GM21515 (cell line): ENCODE measurements at regions not wholly inside any gene's neighbourhood (a gene's known extent, or its start where the extent isn't known, plus 50 kb on each side); places are given as distances from the start of the nearest gene placed in this dataset.

Experiments
- ATAC-seq: cut with Tn5 transposase; IDR thresholded peaks from one replicate; pipeline ENCODE4 v1.9.1; 2021; ENCODE audit not compliant: unreplicated experiment

DNA sequence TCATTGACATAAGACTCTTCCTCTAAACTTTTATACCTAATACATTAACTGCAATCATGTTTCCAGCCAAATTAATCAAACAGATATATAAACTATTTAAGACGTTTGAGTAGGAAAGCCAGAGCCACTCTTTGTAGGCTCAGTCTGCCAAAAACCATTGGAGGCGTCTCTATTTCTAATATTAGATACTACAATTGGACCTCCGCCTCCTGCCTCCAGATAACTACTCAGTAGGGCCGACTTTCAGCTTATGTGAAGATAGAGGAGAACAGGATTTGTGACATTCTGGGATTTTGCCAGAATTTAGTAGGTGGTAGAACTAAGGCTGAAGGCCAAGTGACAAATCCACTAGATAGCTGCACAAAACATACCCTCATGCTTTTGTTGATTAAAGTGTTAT, 463.0 kb downstream of the CETN3 start:
- no peak for ATAC-seq

DNA sequence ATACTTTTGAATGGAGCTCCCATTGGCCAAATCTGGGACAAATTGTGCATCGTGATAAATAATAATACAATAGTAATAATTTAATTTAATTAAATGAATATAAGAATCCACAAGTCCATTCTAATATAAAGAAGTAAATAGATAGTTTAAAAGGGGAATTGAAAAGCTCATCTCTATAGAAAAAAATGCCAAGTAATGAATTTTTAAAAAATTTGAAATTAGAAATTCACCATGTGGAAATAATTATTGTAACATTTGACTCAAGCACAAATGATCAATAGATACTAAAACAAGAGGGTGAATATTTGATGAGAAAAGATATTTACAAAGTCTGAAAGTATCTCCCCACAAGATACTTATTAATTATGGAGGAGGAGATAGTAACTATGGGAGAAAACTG, 467.4 kb downstream of the CETN3 start:
- no peak for ATAC-seq

DNA sequence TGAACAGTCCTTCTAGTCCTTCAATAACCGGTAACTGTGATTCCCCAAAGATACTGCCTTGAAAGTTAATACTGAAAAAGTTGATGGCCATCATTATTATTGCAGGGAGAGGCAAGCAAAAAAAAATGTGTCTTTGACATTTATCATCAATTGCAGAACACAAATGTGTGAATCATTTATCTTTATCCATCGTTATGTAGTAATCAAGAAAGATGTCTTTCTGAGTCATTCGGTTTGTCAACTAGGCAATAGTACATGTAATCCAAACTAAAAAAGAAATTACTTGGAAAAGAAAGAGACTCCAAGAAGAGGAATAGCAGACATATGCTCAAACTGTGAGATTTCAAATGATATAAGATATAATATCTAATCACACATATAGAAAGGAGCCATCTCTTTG, 473.0 kb downstream of the CETN3 start:
- ATAC-seq: no peak

DNA sequence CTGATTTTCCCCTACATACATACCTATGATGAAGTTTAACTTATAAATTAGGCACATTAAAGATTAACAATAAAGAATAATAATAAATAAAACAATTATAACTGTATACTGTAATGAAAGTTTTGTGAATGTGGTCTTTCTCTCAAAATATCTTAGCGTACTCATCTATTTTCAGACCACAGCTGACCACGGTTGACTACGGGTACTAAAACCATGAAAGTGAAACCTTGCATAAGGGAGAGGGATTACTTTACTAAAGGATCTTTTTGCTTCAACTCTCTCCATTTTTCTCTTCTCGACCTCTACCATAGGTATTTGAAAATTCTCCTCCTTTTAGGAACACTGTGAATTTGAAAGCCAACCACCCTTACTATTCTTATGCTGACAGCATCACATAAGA, 475.5 kb downstream of the CETN3 start:
- ATAC-seq: peak; percentile 46

DNA sequence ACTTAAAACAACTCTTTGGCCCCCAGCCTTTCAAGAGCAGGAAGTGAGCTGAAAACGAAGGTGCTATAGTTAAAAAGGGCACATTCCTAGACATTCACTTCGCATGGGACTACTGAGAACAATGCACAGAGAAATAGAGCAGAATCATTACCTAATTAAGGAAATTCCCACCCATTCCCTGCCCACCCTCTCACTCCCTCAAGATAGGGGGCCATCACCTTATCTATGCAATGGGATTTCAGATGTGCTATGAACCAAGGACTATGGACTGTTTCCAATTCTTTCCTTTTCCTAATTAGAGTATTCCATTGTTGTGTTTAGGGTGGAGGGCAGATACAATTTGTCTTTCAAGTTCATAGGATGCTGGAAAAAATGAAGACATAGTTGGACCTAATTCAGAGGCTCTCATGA, 476.8 kb downstream of the CETN3 start:
- no peak for ATAC-seq

DNA sequence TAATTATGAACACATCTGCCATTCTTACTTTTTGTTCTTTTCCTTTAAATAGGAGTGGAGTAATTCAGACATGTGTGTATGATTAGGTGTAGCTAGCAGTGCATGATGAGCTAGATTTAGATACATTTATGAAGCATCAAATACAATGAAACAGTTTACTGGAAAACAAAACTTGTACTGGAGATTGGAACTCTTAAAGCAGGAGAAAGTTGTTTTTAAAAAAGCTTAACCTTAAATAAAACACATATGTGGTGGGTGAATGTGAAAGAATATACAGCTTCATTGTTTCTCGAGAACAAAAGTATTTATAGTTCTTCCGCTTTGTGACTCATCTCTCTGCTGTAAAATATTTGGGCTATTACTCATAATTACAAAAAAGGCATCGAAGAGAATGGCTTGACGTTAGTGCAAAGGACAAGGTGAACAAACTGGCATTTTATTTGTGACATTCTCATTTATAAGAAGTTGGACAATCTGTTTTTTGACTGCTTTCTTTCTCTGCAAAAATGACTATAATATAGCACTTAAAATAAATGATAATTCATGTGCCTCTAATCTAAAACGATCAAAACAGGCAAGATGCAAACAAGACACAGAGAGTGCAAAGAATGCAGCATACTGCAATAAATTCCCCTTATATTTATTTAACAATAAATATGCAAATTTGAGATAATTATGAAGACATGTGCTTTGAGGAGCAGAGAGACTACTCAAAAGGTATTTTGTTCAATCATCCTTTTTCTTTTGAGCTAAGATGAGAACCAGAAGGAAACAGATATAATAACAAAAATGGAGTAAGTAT, 478.8 kb downstream of the CETN3 start:
- ATAC-seq: peak; percentile 78

DNA sequence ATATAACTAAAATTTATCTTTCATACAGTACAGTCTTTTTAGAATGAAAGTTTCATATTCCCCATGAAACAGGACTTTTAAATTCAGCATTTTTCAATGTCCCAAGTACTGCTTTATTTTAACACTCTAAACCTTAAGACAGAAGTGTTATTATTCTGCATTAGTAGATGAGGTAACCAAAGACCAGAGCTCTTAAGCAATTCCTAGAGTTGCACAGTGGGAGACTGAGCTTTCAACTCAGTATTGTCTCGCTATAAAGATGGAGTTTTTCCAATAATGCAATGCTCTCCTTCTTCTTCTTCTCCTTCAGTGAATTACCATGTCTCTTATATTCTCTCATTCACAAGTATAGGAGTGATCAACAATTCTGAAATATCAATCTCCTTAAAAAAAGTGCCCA, 479.7 kb downstream of the CETN3 start:
- no peak for ATAC-seq

DNA sequence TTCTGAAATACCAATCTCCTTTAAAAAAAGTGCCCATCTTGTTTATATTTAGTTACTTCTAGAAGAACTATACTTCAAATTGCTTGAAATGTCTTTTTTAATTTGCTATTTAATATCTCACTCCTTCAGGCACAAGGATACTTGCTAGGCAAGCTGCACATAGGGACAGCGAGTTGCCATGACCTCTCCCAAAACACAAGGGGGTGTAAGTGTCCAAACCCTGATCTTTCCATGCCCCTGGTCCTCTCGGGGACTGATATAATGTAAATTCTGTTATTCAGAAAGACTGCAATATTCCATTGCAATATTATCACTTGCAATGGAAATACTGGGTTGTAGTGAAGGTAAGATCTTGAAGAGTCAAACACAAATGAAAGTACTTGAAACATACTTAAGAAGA, 480.4 kb downstream of the CETN3 start:
- ATAC-seq: no peak

DNA sequence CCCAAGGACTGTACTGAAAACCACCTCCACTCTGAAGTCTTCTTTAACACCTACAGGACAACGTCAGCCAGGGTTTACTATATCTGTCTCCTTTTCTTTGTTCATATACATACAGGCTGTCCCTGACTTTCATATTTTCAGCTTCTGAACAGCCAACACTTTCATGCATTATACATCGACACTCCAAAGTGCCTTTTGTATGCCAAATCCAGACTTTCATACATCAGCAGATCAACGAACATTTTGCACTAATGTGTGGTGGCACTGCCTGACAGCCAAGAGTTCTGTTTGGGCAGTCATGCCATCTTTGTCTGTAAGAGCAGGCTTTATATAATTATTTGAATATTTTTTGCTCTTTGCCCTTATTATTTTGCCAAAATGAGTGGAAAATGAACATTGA, 487.4 kb downstream of the CETN3 start:
- no peak for ATAC-seq

DNA sequence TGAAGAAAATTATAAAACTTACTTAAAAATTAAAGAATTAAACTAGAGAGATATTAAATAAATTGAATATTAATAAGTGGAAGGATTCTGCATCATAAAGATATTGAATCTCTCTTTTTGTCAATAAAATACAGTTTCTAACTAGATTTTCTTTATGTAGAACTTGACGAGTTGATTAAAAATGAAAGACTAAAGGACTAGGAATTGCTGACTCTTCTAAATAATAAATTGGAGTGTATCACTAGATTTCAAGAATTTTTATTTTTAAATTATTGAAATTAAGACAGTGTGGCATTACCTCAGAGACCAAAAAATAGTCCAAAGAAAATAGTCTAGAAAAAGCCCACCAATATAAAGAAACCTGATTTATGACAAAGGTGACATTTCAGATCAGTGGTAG, 492.4 kb downstream of the CETN3 start:
- ATAC-seq: no peak

DNA sequence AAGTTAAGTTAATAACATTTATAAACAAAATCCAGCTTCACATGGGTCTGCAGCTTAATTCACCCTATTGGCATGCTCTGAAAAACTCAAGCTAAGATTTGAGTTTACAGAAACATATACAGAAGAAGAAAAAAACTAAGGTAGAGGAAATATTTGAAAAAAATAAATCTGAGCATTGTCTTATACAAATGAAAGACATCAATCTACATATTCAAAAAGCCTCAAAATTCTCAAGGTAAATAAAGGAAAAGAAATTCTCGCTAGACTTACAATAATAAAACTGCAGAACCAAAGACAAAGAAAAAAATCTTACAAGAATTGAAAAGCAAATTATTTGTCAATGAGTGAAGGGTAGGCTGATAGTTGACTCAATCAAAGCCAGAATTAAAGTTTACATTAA, 493.4 kb downstream of the CETN3 start:
- ATAC-seq: no peak

DNA sequence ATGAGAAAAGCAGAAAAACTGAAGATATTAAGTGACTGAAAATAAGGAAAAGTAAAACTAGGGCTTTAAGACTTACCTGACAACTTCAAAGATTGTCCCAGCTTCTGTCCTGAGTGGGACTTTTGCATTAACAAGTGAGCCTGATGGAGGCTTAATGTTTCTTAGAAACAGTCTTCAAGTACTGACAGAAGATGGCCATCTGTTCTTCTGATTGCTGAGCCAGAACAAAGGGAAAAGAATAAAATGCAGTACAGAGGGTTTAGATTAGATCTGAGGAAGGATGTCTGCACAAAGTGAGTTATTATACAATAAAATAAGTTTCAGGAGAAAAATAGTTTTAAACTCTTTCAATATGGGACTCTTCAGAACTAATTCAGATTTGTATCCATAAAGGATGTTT, 500.7 kb downstream of the CETN3 start:
- ATAC-seq: no peak

DNA sequence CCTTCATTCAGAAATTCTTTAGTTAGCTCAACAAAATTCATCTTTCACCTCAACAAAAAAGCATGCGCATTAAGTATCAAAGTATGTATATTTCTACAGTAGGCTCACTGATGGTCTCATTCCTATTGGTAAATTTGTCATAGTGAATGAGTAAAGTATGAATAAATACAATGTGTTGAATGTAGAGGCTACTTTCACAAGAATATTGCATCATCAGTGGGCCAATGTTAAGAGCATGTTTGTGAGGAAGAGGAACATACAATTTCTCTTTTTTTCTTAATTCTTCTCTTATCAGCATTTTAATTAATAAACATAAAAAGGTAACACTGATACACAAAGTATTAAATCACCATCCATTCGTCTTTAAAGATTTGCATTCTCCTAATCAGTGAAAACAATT, 505.1 kb downstream of the CETN3 start:
- ATAC-seq: no peak

DNA sequence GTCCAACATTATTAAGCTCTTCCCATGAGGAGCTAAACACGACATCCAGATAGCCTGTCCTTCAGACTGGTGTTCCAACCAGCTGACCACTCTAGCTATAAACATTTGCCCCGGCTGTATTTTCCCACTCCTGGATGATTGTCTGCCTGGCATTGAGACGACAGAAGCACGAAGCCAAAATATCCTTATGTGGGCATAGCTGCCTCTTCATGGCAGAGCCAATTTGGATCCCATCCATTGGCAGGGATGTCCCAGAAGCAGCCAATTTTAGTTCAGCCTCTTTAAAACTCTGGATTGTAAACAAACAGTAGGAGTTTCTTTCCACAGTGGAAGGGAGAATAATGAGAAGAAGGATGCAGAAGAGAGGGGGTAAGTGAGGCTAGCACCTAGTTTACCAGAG, 507.6 kb downstream of the CETN3 start:
- no peak for ATAC-seq

DNA sequence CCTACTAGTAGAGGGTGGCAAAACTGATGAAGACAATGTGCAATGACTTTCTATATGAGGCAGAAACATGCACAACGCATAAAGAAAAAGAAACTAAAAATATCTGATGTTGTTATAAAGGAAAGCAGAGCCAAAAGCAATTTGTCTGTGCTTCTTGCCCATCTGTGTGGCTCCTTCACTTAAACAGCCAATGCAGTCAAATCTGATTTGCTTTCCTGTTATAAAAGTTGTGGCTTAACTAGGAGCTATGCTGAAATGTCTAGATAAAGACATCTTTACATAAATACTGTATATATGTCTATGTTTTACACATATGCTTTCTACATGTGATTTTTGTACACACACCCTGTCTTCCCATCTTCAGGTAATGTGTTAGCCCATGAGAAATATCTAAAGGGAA, 508.2 kb downstream of the CETN3 start:
- ATAC-seq: no peak

DNA sequence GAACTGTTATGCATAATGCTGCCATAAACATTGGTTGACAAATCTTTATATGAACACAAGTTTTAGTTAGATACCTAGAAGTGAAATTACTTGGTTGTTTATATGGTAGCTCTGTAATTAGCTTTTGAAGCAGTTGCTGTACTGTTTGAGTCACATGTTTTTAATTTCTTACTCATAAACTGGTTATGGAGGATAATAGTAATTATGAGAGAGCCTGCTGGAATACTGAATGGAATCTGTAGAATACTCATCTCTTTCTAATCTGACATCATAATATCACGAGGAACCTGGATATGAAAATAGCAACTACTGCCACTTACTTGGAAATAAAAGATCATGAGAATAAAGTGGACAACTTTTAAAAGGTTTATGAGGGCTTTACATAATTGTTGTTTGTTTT, 509.2 kb downstream of the CETN3 start:
- ATAC-seq: no peak

DNA sequence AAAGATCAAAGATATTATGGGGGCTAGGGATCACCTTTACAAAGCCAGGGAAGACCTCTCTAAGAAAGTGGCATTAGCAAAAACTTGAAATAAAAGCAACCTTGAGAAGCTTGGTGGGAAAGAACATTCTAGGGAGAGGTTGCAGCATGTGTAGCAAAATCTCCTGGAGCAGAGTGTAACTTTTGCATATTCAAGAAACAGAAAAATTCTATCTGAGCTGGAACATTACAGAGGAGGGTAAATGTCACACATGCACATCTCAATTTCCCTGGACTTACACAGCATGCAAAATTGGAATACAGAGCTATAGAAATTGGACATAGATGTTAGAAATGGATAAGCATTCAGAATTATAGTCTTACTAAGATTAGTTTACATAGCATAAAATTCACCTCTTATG, 510.0 kb downstream of the CETN3 start:
- no peak for ATAC-seq

DNA sequence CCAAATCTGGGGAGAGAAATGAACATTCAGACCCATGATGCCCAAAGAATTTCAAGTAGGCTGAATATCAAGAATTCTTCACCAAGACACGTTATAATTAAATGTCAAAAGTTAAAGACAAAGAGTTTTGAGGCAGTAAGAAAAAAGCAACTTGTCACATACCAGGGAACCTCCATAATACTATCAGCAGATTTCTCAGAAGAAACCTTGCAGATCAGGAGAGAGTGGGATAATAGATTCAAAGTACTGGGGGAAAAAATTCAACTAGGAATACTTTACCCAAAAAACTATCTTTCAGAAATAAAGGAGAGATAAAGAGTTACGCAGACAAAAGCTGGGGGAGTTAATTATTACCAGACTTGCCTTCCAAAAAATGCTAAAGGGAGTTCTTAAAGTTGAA, 516.0 kb downstream of the CETN3 start:
- no peak for ATAC-seq

DNA sequence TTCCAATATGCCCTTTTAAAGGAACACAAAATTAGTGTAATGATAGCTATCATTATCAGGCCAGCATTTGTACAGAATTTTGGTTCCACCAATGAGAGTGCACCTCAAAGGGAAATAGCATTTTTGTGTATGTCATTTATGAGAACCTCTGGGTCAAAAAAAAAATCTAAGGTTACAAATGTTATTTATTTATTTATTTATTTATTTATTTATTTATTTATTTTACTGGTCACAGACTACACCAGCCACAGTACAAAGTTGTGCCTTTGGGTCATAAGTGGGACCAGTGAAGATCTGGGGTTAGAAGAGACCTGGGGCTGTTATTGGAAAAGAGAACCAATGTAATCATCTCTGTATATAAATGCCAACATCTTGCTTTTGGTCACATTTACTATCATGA, 523.9 kb downstream of the CETN3 start:
- ATAC-seq: no peak

DNA sequence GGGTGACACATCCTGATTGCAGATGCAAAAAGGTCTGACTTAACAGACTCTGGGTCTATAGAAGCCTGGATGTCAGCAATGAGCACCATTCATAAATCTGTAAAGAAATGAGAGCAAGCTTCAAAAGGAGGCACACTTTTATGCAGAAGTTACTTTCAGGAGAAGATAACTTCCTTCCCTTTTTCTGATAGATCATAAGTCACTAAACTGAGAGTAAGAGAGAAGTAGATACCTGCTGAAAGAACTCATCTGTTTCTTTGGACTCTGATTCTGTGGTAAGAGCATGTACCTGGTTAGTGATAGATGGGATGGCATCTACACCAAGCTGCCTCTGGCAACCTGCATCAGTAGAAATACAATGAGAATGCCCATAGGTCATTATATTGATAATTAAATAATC, 525.6 kb downstream of the CETN3 start:
- no peak for ATAC-seq

DNA sequence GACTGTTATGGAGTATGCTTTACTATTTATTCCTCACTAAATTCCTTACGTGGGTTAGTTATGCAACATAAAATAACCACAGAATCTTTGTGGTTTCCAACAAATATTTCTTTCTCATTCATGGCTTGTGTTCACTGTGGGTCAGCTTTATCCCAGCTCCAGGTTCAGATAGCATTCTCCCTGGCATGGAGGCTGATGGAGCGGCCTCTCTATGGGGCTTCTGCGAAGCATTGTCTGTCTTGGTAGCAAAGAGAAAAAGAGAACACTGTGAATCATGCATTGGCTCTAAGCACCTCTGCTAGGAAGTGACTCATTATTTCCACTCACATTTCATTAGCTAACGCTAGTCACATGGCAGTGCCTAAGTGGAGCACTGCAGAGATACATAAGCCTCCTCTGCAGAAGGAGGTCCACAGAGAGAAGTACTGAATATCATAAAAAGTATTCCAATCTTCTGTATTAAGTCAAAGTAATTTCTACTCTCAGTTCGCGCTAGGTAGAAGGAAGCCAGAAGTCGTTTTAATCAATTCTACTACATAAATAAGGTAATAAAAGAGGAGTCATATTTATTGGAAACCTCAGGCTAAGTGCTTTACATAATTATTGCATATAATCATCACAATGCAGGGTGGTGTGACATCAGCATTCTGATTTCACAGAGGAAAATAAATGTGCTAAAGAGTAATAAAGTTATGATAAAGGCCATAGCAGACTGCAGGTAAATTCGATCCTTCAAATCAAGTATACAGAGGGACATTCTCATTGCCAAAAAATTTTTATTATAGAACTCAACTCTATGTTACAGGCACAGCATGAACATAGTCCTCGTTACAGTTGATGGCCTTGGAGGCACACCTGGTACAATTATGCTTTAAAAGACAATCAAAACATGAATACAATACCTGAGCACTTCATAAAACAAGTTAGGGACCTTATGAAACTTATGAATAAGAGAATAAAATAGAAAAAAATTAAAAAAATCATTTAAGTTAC, 531.1 kb downstream of the CETN3 start:
- no peak for ATAC-seq

DNA sequence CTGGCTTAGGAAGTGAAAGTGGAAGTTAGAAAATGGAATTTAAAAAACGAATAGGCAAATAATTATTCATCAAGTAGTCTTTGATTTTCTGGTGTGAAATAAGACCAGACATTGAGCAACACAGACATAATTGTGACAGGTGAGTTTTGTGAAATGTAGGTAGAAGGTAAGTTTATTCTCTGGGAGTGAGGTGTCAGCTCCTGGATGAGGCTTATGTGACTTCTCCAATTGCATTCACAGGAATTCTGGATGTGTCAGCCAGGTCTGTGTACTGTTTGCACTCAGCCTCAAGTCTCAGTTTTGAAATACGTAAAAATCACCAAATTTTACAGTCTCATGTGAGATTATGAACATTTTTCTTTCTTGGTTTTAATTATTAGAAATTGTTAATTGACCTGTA, 537.6 kb downstream of the CETN3 start:
- ATAC-seq: no peak
